Peyer's patch (tissue), 4 donors: ENCODE measurements at regions not wholly inside any gene's neighbourhood (a gene's known extent, or its start where the extent isn't known, plus 50 kb on each side); places are given as distances from the start of the nearest gene placed in this dataset.

Experiments used
- CTCF ChIP-seq, 6 experiments: fragments of 450-650 bp in 4 of 6; fragments of 200-600 bp in 2 of 6; sonication (generic) in 1 of 6; IDR thresholded peaks; one replicate each; pipeline ENCODE4 v1.5.1; 2017 to 2019; ENCODE audit warnings: antibody characterized with exemption in 6 of 6, mild to moderate bottlenecking in 3 of 6, moderate library complexity in 1 of 6
- POLR2A ChIP-seq, 2 donors: fragments of 450-650 bp; IDR thresholded peaks; one replicate each; pipeline ENCODE4 v1.5.1; 2017; ENCODE audit warnings: antibody characterized with exemption in 2 of 2, mild to moderate bottlenecking in 2 of 2, moderate library complexity in 2 of 2

- TF ChIP-seq CTCF (IDR thresholded peaks at IDR 0.05) (no peak), POLR2A (IDR thresholded peaks at IDR 0.05) (no peak)
Observed at GRCh38 chr4:43586813-43587212, 694.3 kb downstream of the GRXCR1 start.
